ENCODE measurements at regions not wholly inside any gene's neighbourhood (a gene's known extent, or its start where the extent isn't known, plus 50 kb on each side); places are given as distances from the start of the nearest gene placed in this dataset.

DNA sequence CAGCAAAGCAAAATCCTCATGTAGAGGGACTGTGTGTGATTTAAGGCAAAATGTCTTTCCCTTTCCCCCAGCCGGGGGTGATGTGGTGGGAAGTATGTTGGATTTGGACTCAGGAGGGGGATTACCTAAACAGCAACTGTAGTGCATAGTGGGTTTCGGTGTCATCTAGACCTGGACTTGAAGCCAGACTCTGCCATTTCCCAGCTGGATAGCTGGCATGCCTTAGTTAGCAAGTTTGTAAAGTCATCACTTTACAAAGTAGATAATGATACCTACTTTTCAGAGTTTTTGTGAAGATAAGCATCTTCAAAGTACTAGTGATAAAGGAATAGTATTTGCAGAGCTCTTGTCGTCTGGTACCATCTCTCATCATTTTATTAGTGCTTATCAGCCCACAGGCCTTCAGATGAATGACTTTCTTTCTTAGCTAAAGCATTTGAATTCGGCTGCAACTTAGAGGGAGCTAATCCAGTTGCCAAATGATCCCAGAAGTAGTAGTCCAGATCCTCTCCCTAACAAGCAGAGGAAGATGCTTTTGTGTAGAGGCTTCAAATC is 56.2 kb upstream of the ROR1 start:
- no peak for TF ChIP-seq SP1 (IDR thresholded peaks at IDR 0.05)
- TF ChIP-seq SP1 (CRISPR knock-in tag; IDR thresholded peaks at IDR 0.05) = no peak
- TF ChIP-seq, protein P1, sequence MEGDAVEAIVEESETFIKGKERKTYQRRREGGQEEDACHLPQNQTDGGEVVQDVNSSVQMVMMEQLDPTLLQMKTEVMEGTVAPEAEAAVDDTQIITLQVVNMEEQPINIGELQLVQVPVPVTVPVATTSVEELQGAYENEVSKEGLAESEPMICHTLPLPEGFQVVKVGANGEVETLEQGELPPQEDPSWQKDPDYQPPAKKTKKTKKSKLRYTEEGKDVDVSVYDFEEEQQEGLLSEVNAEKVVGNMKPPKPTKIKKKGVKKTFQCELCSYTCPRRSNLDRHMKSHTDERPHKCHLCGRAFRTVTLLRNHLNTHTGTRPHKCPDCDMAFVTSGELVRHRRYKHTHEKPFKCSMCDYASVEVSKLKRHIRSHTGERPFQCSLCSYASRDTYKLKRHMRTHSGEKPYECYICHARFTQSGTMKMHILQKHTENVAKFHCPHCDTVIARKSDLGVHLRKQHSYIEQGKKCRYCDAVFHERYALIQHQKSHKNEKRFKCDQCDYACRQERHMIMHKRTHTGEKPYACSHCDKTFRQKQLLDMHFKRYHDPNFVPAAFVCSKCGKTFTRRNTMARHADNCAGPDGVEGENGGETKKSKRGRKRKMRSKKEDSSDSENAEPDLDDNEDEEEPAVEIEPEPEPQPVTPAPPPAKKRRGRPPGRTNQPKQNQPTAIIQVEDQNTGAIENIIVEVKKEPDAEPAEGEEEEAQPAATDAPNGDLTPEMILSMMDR (CRISPR knock-in tag; IDR thresholded peaks at IDR 0.05) = no peak
- TF ChIP-seq KLF15 (CRISPR knock-in tag; IDR thresholded peaks at IDR 0.05; ENCODE audit: borderline replicate concordance) = no peak
- TF ChIP-seq SIX1 (CRISPR knock-in tag; IDR thresholded peaks at IDR 0.05; ENCODE audit: borderline replicate concordance) = no peak
